B cell (primary cell): ENCODE measurements at regions not wholly inside any gene's neighbourhood (a gene's known extent, or its start where the extent isn't known, plus 50 kb on each side); places are given as distances from the start of the nearest gene placed in this dataset.

Experiments used
- CTCF ChIP-seq: fragments of 200-600 bp; IDR thresholded peaks from one replicate; pipeline ENCODE4 v1.8.0; 2022; ENCODE audit warnings: antibody characterized with exemption, mild to moderate bottlenecking
- EZH2 ChIP-seq: IDR thresholded peaks from 2 replicates; pipeline ENCODE4 v1.6.1; 2012; ENCODE audit warnings: borderline replicate concordance, low read depth, mild to moderate bottlenecking, moderate library complexity, low read length; ENCODE audit not compliant: insufficient read depth, poor library complexity, severe bottlenecking

- TF ChIP-seq CTCF (no peak), EZH2 (no peak)
Measured at GRCh38 chr21:35406635-35407034, 357.5 kb upstream of the RUNX1 start.
